WTC11 (cell line): ENCODE measurements at regions not wholly inside any gene's neighbourhood (a gene's known extent, or its start where the extent isn't known, plus 50 kb on each side); places are given as distances from the start of the nearest gene placed in this dataset.

Experiments used
- ATAC-seq: fragments of 200-7000 bp; cut with Tn5 transposase; 2 replicates; pipeline ENCODE4 v1.10.0; 2021; ENCODE audit warnings: mild to moderate bottlenecking, moderate library complexity
- CTCF ChIA-PET: fragments of 300-600 bp; sonication (Branson Sonifier 250); formaldehyde crosslinking; loops from one replicate; lab custom pipeline; 2021; ENCODE audit warnings: antibody characterized with exemption; lab: Charles Lee
- POLR2A ChIA-PET: fragments of 350-600 bp; sonication (Branson Sonifier 250); formaldehyde crosslinking; loops from one replicate; lab custom pipeline; 2021; ENCODE audit warnings: antibody characterized with exemption; lab: Charles Lee
- DNase-seq: peaks from one replicate; pipeline ENCODE4 v3.0.0; 2021; ENCODE audit warnings: low spot score
- H3K27ac Mint-ChIP-seq: 2 replicates; pipeline ENCODE4 v1.8.0; 2021; ENCODE audit warnings: mixed read lengths
- H3K27me3 Mint-ChIP-seq: 2 replicates; pipeline ENCODE4 v1.8.0; 2021; ENCODE audit warnings: low read depth, mild to moderate bottlenecking, moderate library complexity, mixed read lengths
- H3K36me3 Mint-ChIP-seq: 2 replicates; pipeline ENCODE4 v1.8.0; 2021; ENCODE audit warnings: mixed read lengths
- H3K4me1 Mint-ChIP-seq: 2 replicates; pipeline ENCODE4 v1.8.0; 2022; ENCODE audit warnings: mixed read lengths
- H3K4me3 Mint-ChIP-seq: 2 replicates; pipeline ENCODE4 v1.8.0; 2021; ENCODE audit warnings: mild to moderate bottlenecking, moderate library complexity, mixed read lengths
- H3K9me3 Mint-ChIP-seq: 2 replicates; pipeline ENCODE4 v1.8.0; 2021; ENCODE audit warnings: mixed read lengths
- ATF2 ChIP-seq: sonication (generic); formaldehyde crosslinking; IDR thresholded peaks from 2 replicates; pipeline ENCODE4 v1.8.1; 2022; ENCODE audit warnings: low read depth, missing genetic modification reagents, borderline replicate concordance
- CBFB ChIP-seq: sonication (generic); formaldehyde crosslinking; IDR thresholded peaks from 2 replicates; pipeline ENCODE4 v1.8.1; 2022; ENCODE audit warnings: mild to moderate bottlenecking, low read depth, missing genetic modification reagents
- E2F4 ChIP-seq: sonication (generic); formaldehyde crosslinking; IDR thresholded peaks from 2 replicates; pipeline ENCODE4 v1.8.1; 2022; ENCODE audit warnings: low read depth, mild to moderate bottlenecking, moderate library complexity, missing genetic modification reagents, borderline replicate concordance
- ESRRA ChIP-seq: sonication (generic); formaldehyde crosslinking; IDR thresholded peaks from 2 replicates; pipeline ENCODE4 v1.8.1; 2022; ENCODE audit warnings: mild to moderate bottlenecking, missing genetic modification reagents, borderline replicate concordance
- ETV6 ChIP-seq: sonication (generic); formaldehyde crosslinking; IDR thresholded peaks from 2 replicates; pipeline ENCODE4 v1.8.1; 2022; ENCODE audit warnings: mild to moderate bottlenecking, missing genetic modification reagents
- FOXP4 ChIP-seq: sonication (generic); formaldehyde crosslinking; IDR thresholded peaks from 2 replicates; pipeline ENCODE4 v1.8.0; 2022; ENCODE audit warnings: mild to moderate bottlenecking, missing genetic modification reagents
- HMGXB4 ChIP-seq: sonication (generic); formaldehyde crosslinking; IDR thresholded peaks from 2 replicates; pipeline ENCODE4 v1.8.1; 2023; ENCODE audit warnings: mild to moderate bottlenecking, moderate library complexity, missing genetic modification reagents
- JAZF1 ChIP-seq: fragments of 250-450 bp; sonication (Bioruptor Pico); IDR thresholded peaks from 2 replicates; pipeline ENCODE4 v1.9.0; 2021; ENCODE audit warnings: moderate library complexity, mild to moderate bottlenecking, inconsistent platforms
- PRDM15 ChIP-seq: sonication (generic); formaldehyde crosslinking; IDR thresholded peaks from 2 replicates; pipeline ENCODE4 v1.8.0; 2022; ENCODE audit warnings: missing genetic modification reagents
- PREB ChIP-seq: sonication (generic); formaldehyde crosslinking; IDR thresholded peaks from 2 replicates; pipeline ENCODE4 v1.8.1; 2022; ENCODE audit warnings: mild to moderate bottlenecking, missing genetic modification reagents, moderate library complexity, borderline replicate concordance
- SMAD4 ChIP-seq: sonication (generic); formaldehyde crosslinking; IDR thresholded peaks from 2 replicates; pipeline ENCODE4 v1.8.0; 2022; ENCODE audit warnings: mild to moderate bottlenecking, missing genetic modification reagents
- SOX15 ChIP-seq: fragments of 250-450 bp; sonication (Bioruptor Pico); IDR thresholded peaks from 2 replicates; pipeline ENCODE4 v1.9.0; 2021; ENCODE audit warnings: mild to moderate bottlenecking
- SP1 ChIP-seq: sonication (generic); formaldehyde crosslinking; conservative IDR thresholded peaks from 2 replicates; pipeline ENCODE4 v1.8.1; 2022; ENCODE audit warnings: missing genetic modification reagents
- TEAD4 ChIP-seq: sonication (generic); formaldehyde crosslinking; IDR thresholded peaks from 2 replicates; pipeline ENCODE4 v1.8.0; 2022; ENCODE audit warnings: mild to moderate bottlenecking, missing genetic modification reagents
- USF1 ChIP-seq: sonication (generic); formaldehyde crosslinking; IDR thresholded peaks from 2 replicates; pipeline ENCODE4 v1.8.0; 2022; ENCODE audit warnings: mild to moderate bottlenecking, missing genetic modification reagents

- ATAC-seq (peak; percentile 52), DNase-seq (peak; percentile 12)
- H3K9me3 Mint-ChIP-seq: no peaks in the 10 kb centered on the region
- H3K27me3 Mint-ChIP-seq: no peaks in the 10 kb centered on the region
- ChIA-PET POLR2A (no interaction called here), CTCF (no interaction called here)
- no peak overlapping the region for H3K4me3 Mint-ChIP-seq
- no peaks in the 10 kb centered on the region for H3K4me1 Mint-ChIP-seq
- H3K27ac Mint-ChIP-seq: no peak overlapping the region
- TF ChIP-seq CBFB (CRISPR knock-in tag): no peak
- no peaks in the 10 kb centered on the region for H3K36me3 Mint-ChIP-seq
These were observed 73.0 kb upstream of the KLHL13 start for GRCh38 chrX:118189628-118190027.

- no peak for ATAC-seq
- no peaks in the 10 kb centered on the region for H3K27me3 Mint-ChIP-seq
- ChIA-PET CTCF (no interaction called here), POLR2A (no interaction called here)
- no peak overlapping the region for H3K4me3 Mint-ChIP-seq
- no peaks in the 10 kb centered on the region for H3K9me3 Mint-ChIP-seq
- TF ChIP-seq FOXP4 (CRISPR knock-in tag) (no peak), SMAD4 (no peak), PREB (CRISPR knock-in tag) (no peak), USF1 (CRISPR knock-in tag) (no peak), JAZF1 (no peak), PRDM15 (CRISPR knock-in tag) (no peak), SP1 (CRISPR knock-in tag) (no peak), HMGXB4 (no peak), CBFB (CRISPR knock-in tag) (no peak), SOX15 (CRISPR knock-in tag) (no peak), ESRRA (CRISPR knock-in tag) (no peak), ATF2 (CRISPR knock-in tag) (no peak), ETV6 (CRISPR knock-in tag) (no peak), TEAD4 (CRISPR knock-in tag) (no peak), E2F4 (no peak)
- no peaks in the 10 kb centered on the region for H3K36me3 Mint-ChIP-seq
- H3K4me1 Mint-ChIP-seq: no peaks in the 10 kb centered on the region
- DNase-seq: no peak
- H3K27ac Mint-ChIP-seq: no peak overlapping the region
These were observed 81.1 kb upstream of the KLHL13 start for GRCh38 chrX:118197730-118198129.
